ENCODE measurements at regions not wholly inside any gene's neighbourhood (a gene's known extent, or its start where the extent isn't known, plus 50 kb on each side); places are given as distances from the start of the nearest gene placed in this dataset.

DNA sequence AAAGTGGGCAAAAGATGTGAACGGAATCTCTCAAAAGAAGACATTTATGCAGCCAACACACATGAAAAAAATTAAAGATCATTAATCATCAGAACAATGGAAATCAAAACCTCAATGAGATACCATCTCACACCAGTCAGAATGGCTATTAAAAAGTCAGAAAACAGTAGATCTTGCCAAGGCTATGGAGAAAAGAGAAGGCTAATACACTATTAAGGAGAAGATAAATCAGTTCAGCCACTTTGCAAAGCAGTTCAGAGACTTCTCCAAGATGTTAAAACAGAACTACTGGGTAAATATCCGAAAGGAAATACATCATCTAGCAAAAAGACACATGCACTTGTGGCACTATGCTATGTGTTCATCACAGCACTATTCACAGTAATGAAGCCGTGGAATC, 388.2 kb upstream of the LUZP2 start:
- H3K4me1 ChIP-seq = no peaks in the 10 kb centered on the region
- no peak overlapping the region for H3K4me3 ChIP-seq
- H3K36me3 ChIP-seq = no peaks in the 10 kb centered on the region
- intact Hi-C loops (cut with DNase I; ENCODE audit: low total_unique reads) (no loop called here), in situ Hi-C loops (cut with MboI; ENCODE audit: low sequenced_read_pairs in 4 of 4) (no loop called here)
- H3K27ac ChIP-seq = no peak overlapping the region
- no peak for DNase-seq
- H3K27me3 ChIP-seq = no peaks in the 10 kb centered on the region
- H3K9me3 ChIP-seq = no peaks in the 10 kb centered on the region
- no peak for TF ChIP-seq POLR2A (IDR thresholded peaks at IDR 0.05)
- TF ChIP-seq, protein P1, sequence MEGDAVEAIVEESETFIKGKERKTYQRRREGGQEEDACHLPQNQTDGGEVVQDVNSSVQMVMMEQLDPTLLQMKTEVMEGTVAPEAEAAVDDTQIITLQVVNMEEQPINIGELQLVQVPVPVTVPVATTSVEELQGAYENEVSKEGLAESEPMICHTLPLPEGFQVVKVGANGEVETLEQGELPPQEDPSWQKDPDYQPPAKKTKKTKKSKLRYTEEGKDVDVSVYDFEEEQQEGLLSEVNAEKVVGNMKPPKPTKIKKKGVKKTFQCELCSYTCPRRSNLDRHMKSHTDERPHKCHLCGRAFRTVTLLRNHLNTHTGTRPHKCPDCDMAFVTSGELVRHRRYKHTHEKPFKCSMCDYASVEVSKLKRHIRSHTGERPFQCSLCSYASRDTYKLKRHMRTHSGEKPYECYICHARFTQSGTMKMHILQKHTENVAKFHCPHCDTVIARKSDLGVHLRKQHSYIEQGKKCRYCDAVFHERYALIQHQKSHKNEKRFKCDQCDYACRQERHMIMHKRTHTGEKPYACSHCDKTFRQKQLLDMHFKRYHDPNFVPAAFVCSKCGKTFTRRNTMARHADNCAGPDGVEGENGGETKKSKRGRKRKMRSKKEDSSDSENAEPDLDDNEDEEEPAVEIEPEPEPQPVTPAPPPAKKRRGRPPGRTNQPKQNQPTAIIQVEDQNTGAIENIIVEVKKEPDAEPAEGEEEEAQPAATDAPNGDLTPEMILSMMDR (IDR thresholded peaks at IDR 0.05 in 4 of 5, conservative IDR thresholded peaks at IDR 0.05 in 1 of 5) = no peak
- ATAC-seq = no peak

DNA sequence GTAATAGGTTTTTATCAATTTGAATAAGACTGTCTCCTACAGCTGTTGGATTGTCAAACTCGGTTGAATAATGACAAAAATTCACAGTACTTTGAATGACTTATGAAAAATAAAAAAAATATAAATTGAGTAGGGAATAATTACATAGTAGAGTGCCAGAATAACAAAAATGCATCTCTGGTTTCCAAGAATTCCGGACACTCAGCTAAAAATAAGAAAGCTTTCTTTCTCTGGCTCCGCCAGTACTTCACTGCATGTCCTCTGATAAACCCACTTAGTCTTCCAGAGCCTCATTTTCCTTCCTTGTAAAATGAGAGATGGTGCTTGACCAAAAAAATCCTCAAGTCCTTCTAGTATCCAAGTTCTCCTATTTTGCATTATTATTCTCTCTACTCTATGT, 374.6 kb upstream of the LUZP2 start:
- Histone ChIP-seq H3K27ac (no peak overlapping the region), H3K9me3 (no peaks in the 10 kb centered on the region), H3K27me3 (no peaks in the 10 kb centered on the region), H3K36me3 (no peaks in the 10 kb centered on the region), H3K4me1 (no peaks in the 10 kb centered on the region), H3K4me3 (no peak overlapping the region)
- in situ Hi-C loops (cut with MboI; ENCODE audit: low sequenced_read_pairs in 4 of 4) (no loop called here), intact Hi-C loops (cut with DNase I; ENCODE audit: low total_unique reads) (no loop called here)
- TF ChIP-seq, protein P1 (IDR thresholded peaks at IDR 0.05 in 4 of 5, conservative IDR thresholded peaks at IDR 0.05 in 1 of 5) = no peak
- TF ChIP-seq POLR2A (IDR thresholded peaks at IDR 0.05) = no peak
- no peak for DNase-seq
- no peak for ATAC-seq

DNA sequence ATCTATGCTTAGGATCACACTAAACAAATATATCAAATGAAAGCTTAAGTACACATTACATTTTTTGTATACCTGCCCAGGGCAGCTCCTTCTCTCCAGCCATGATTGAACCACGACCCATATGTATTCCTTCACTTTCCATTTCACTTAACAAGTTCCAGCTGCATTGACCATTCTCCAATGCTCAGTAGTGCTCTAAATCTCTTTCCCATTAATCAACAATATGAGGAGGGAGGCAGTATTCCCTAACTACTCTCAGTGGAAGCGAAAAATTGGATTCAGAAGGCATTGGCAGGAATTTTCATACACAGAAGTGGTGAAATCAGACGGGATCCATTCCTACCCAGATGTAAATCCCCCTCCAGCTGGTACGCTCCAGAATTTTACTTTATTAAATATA, 372.0 kb upstream of the LUZP2 start:
- Histone ChIP-seq H3K27ac (no peak overlapping the region), H3K9me3 (no peaks in the 10 kb centered on the region), H3K36me3 (no peaks in the 10 kb centered on the region), H3K27me3 (no peaks in the 10 kb centered on the region), H3K4me3 (no peak overlapping the region), H3K4me1 (no peaks in the 10 kb centered on the region)
- in situ Hi-C loops (cut with MboI; ENCODE audit: low sequenced_read_pairs in 4 of 4) = no loop called here
- ATAC-seq (no peak), DNase-seq (no peak)
- intact Hi-C loops (cut with DNase I; ENCODE audit: low total_unique reads) = no loop called here
- TF ChIP-seq POLR2A (IDR thresholded peaks at IDR 0.05) = no peak
- TF ChIP-seq, protein P1 (IDR thresholded peaks at IDR 0.05 in 4 of 5, conservative IDR thresholded peaks at IDR 0.05 in 1 of 5) = no peak

DNA sequence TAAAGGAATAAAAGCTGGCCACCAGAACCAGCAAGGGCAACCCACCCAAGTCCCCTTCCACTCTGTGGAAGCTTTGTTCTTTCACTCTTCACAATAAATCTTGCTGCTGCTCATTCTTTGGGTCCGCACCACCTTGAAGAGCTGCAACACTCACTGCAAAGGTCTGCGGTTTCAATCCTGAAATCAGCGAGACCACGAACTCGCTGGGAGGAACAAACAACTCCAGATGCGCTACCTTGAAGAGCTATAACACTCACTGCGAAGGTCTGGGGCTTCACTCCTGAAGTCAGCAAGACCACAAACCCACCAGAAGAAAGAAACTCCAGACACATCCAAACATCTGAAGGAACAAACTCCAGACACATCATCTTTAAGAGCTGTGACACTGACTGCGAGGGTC, 365.2 kb upstream of the LUZP2 start:
- no peak overlapping the region for H3K27ac ChIP-seq
- DNase-seq = no peak
- H3K4me1 ChIP-seq = no peaks in the 10 kb centered on the region
- H3K36me3 ChIP-seq = no peaks in the 10 kb centered on the region
- no peak for ATAC-seq
- H3K4me3 ChIP-seq = no peak overlapping the region
- TF ChIP-seq, protein P1 (IDR thresholded peaks at IDR 0.05 in 4 of 5, conservative IDR thresholded peaks at IDR 0.05 in 1 of 5) = no peak
- TF ChIP-seq POLR2A (IDR thresholded peaks at IDR 0.05) = no peak
- intact Hi-C loops (cut with DNase I; ENCODE audit: low total_unique reads) = no loop called here
- in situ Hi-C loops (cut with MboI; ENCODE audit: low sequenced_read_pairs in 4 of 4) = no loop called here
- no peaks in the 10 kb centered on the region for H3K27me3 ChIP-seq
- no peaks in the 10 kb centered on the region for H3K9me3 ChIP-seq

DNA sequence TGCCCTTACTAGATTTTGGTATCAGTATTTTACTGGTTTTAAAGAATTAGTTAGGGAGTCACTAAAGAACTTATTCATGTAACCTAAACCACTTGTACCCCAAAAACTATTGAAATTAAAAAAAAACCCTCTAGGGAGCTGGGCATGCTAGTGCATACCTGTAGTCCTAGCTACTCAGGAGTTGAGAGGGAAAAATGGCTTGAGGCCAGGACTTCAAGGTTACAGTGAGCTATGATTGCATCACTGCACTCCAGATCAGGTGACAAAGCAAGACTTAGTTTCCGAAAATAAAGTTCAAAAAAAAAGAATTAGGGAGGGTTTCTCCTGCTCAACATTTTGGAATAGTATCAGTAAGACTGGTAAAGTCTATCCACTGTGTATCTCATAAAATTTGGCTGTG, 364.4 kb upstream of the LUZP2 start:
- Histone ChIP-seq H3K27ac (no peak overlapping the region), H3K9me3 (no peaks in the 10 kb centered on the region), H3K4me3 (no peak overlapping the region), H3K27me3 (no peaks in the 10 kb centered on the region), H3K36me3 (no peaks in the 10 kb centered on the region), H3K4me1 (no peaks in the 10 kb centered on the region)
- DNase-seq (no peak), ATAC-seq (no peak)
- no peak for TF ChIP-seq POLR2A (IDR thresholded peaks at IDR 0.05)
- TF ChIP-seq, protein P1 (IDR thresholded peaks at IDR 0.05 in 4 of 5, conservative IDR thresholded peaks at IDR 0.05 in 1 of 5) = no peak
- in situ Hi-C loops (cut with MboI; ENCODE audit: low sequenced_read_pairs in 4 of 4) = no loop called here
- intact Hi-C loops (cut with DNase I; ENCODE audit: low total_unique reads) = no loop called here
